Activated CD8-positive, alpha-beta T cell treated with anti-CD3 and anti-CD28 coated beads for 36 hours (primary cell): ENCODE measurements at regions not wholly inside any gene's neighbourhood (a gene's known extent, or its start where the extent isn't known, plus 50 kb on each side); places are given as distances from the start of the nearest gene placed in this dataset.

Source experiments
- ATAC-seq: fragments of 200-7000 bp; cut with Tn5 transposase; one replicate; pipeline ENCODE4 v1.10.0; 2021; ENCODE audit warnings: mild to moderate bottlenecking, moderate library complexity
- CTCF ChIA-PET: fragments of 350-600 bp; sonication (Branson Sonifier 250); formaldehyde crosslinking; loops from one replicate; lab custom pipeline; 2021; ENCODE audit warnings: antibody characterized with exemption; lab: Charles Lee
- POLR2A ChIA-PET: fragments of 350-600 bp; sonication (Branson Sonifier 250); formaldehyde crosslinking; loops from one replicate; lab custom pipeline; 2021; ENCODE audit warnings: antibody characterized with exemption; lab: Charles Lee
- DNase-seq: peaks from one replicate; pipeline ENCODE4 v3.0.0-alpha.2; 2020
- H3K27ac Mint-ChIP-seq: one replicate; pipeline ENCODE4 v1.8.0; 2021; ENCODE audit warnings: mild to moderate bottlenecking, mixed read lengths
- H3K27me3 Mint-ChIP-seq: one replicate; pipeline ENCODE4 v1.8.0; 2021; ENCODE audit warnings: mixed read lengths
- H3K36me3 Mint-ChIP-seq: one replicate; pipeline ENCODE4 v1.8.0; 2021; ENCODE audit warnings: low read depth, mixed read lengths
- H3K4me1 Mint-ChIP-seq: one replicate; pipeline ENCODE4 v1.8.0; 2021; ENCODE audit warnings: low read depth, mixed read lengths
- H3K4me3 Mint-ChIP-seq: one replicate; pipeline ENCODE4 v1.8.0; 2021; ENCODE audit warnings: mild to moderate bottlenecking, moderate library complexity, mixed read lengths
- H3K9me3 Mint-ChIP-seq: one replicate; pipeline ENCODE4 v1.8.0; 2021; ENCODE audit warnings: mixed read lengths
- intact Hi-C: fragments of 100-400 bp; cut with micrococcal nuclease; formaldehyde crosslinking; loops from one replicate; pipeline ENCODE4 v1.10.0; 2022
- TF ChIP-seq, protein P1 (sequence below): fragments of 200-600 bp; IDR thresholded peaks from one replicate; pipeline ENCODE4 v1.8.0; 2022; ENCODE audit warnings: antibody characterized with exemption, mild to moderate bottlenecking

DNA sequence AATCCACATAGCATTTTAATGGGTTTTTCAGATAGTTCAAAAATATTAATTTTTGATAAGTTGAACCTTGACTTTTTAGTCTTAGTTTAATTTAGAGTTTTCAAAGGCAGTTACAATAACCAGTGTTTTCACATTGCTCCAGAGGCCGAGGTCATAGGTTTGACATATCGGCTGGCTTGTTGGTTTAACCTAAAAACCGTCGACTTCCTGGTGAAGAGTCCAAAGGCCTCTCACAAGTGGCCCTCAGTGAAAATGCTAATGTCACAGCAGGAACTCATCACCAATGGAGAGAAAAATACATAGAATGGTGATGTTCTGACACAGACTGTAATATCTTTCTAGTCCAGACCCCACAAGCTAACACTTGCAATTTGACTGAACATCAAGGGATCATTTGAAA is 642.3 kb downstream of the PLOD2 start:
- DNase-seq: no peak
- intact Hi-C loops: no loop called here
- CTCF ChIA-PET: no interaction called here
- Mint-ChIP-seq H3K4me1 (no peaks in the 10 kb centered on the region), H3K4me3 (no peak overlapping the region), H3K27ac (no peak overlapping the region), H3K36me3 (no peaks in the 10 kb centered on the region), H3K27me3 (no peaks in the 10 kb centered on the region), H3K9me3 (no peaks in the 10 kb centered on the region)
- no peak for ATAC-seq
- POLR2A ChIA-PET: interaction anchor here (0.6 kb wide), 1 partner anchor 344 kb away, joined by 3 read pairs; no protein-coding TSS in a partner anchor
- TF ChIP-seq, protein P1, sequence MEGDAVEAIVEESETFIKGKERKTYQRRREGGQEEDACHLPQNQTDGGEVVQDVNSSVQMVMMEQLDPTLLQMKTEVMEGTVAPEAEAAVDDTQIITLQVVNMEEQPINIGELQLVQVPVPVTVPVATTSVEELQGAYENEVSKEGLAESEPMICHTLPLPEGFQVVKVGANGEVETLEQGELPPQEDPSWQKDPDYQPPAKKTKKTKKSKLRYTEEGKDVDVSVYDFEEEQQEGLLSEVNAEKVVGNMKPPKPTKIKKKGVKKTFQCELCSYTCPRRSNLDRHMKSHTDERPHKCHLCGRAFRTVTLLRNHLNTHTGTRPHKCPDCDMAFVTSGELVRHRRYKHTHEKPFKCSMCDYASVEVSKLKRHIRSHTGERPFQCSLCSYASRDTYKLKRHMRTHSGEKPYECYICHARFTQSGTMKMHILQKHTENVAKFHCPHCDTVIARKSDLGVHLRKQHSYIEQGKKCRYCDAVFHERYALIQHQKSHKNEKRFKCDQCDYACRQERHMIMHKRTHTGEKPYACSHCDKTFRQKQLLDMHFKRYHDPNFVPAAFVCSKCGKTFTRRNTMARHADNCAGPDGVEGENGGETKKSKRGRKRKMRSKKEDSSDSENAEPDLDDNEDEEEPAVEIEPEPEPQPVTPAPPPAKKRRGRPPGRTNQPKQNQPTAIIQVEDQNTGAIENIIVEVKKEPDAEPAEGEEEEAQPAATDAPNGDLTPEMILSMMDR: no peak

DNA sequence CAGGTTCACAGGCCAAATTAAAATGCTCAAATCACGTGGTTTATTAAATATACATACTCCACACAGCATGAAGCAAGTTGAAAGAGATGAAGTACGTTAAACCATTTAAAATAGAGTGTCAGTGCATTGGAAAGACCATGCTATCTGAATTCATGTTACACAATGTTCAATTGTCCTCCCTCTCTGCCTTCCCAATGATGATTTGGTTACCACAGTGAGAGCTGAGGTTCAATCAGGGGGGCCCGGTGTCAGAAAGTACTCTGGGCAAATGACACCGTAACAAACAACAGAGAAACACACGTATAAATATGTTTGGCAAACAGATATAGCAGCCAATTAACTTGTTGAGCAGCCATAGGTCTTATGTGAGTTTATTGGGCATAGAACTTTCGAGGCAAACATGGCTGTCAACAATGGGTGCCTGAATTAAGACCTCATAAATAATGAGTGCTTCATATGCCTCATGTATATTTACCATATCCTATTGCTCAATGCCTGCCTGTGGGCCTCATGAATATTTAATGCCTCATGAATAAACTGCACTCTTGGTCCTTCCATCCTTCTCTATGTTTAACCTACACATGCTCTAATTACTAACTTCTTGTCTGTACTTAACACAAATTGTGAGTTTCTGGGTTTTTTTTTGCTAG is 641.5 kb downstream of the PLOD2 start:
- no peaks in the 10 kb centered on the region for H3K36me3 Mint-ChIP-seq
- no peaks in the 10 kb centered on the region for H3K9me3 Mint-ChIP-seq
- H3K27me3 Mint-ChIP-seq: no peaks in the 10 kb centered on the region
- CTCF ChIA-PET: no interaction called here
- TF ChIP-seq, protein P1: no peak
- ATAC-seq (no peak), DNase-seq (no peak)
- H3K4me1 Mint-ChIP-seq: no peaks in the 10 kb centered on the region
- H3K4me3 Mint-ChIP-seq: no peak overlapping the region
- no peak overlapping the region for H3K27ac Mint-ChIP-seq
- intact Hi-C loops: no loop called here
- POLR2A ChIA-PET: no interaction called here

DNA sequence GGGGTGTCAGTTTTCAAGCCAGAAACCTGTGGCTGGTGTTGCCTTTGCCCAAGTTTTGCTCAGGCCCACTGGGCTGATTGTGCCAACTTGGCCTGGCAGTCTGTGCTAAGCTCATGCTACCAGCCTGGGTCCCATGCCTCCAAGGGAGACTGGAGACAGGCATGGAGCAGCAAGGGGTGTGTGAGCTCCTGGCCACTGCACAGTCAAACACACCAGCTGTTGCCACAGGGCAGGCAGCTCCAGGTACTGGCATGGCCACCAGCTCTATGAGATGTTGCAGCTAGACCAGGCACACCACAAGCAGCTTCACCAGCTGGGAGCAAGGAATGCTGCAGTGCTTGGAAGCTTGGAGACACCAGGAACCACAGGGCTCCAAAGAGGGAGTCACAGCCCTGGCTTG is 638.8 kb downstream of the PLOD2 start:
- H3K9me3 Mint-ChIP-seq: no peaks in the 10 kb centered on the region
- no peaks in the 10 kb centered on the region for H3K36me3 Mint-ChIP-seq
- TF ChIP-seq, protein P1: no peak
- ATAC-seq (no peak), DNase-seq (no peak)
- no peak overlapping the region for H3K4me3 Mint-ChIP-seq
- H3K27ac Mint-ChIP-seq: no peak overlapping the region
- intact Hi-C loops: no loop called here
- CTCF ChIA-PET: no interaction called here
- H3K27me3 Mint-ChIP-seq: no peaks in the 10 kb centered on the region
- no peaks in the 10 kb centered on the region for H3K4me1 Mint-ChIP-seq
- POLR2A ChIA-PET: no interaction called here

DNA sequence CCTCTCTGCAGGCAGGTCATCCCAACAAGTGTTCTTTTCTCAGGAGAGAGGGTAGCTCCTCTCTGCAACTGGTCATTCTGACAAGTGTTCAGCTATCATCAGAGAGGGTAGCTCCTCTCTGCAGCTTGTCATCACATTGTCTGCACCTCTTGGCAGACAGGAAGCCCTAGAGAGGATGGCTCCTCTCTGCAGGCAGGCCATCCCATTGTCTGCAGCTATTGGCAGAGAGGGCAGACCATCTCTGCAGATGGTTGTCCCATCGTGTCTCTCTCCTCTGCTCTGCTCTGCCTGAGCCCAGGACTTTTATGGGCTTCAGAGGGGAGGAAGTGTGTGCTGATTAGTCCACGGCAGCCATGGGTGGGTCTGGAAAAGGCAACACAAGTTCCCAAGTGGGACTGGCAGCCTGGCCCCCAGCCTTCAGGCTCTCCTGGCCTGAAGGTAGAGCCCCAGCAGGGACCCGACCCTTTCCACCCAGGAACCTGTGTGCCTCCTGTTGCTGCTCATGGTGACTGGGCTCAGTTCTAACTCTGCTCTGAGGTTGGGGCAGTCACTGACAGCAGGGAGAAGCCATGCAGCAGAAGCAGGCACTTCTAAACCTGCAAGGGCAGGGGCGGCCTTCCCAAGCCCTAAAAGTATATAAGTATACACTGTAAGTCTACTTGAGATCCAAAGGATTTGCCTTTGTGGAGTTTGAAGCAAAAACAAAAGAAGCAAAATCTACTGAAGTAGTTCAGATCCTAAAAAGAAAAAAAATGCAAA is 637.9 kb downstream of the PLOD2 start:
- ATAC-seq (no peak), DNase-seq (no peak)
- CTCF ChIA-PET: no interaction called here
- POLR2A ChIA-PET: no interaction called here
- no peak overlapping the region for H3K4me3 Mint-ChIP-seq
- TF ChIP-seq, protein P1: no peak
- H3K9me3 Mint-ChIP-seq: no peaks in the 10 kb centered on the region
- H3K36me3 Mint-ChIP-seq: no peaks in the 10 kb centered on the region
- no peaks in the 10 kb centered on the region for H3K4me1 Mint-ChIP-seq
- intact Hi-C loops: no loop called here
- no peaks in the 10 kb centered on the region for H3K27me3 Mint-ChIP-seq
- H3K27ac Mint-ChIP-seq: no peak overlapping the region

DNA sequence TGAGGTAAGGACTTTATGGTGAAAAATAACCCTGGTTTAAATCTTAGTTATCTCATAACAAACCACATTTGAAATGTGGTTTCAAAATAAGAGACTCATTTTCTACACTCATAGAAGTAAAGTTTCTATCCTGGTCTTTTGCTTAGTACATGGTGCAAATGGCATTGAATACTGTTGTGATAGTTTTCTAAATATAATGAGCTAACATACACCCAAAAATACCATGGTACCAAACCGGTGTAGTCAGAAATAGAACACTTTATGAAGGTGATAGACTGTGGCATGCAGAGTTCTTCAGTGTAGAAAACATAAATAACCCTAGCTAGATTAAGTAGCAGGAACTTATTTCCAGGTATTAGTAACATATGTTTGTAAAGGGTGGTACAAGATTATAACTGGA is 629.4 kb downstream of the PLOD2 start:
- no peaks in the 10 kb centered on the region for H3K36me3 Mint-ChIP-seq
- no peaks in the 10 kb centered on the region for H3K27me3 Mint-ChIP-seq
- no peak overlapping the region for H3K27ac Mint-ChIP-seq
- DNase-seq: no peak
- ATAC-seq: no peak
- CTCF ChIA-PET: no interaction called here
- H3K4me1 Mint-ChIP-seq: no peaks in the 10 kb centered on the region
- no peak overlapping the region for H3K4me3 Mint-ChIP-seq
- H3K9me3 Mint-ChIP-seq: peaks cover 1% of the 10 kb centered on the region
- POLR2A ChIA-PET: no interaction called here
- intact Hi-C loops: no loop called here
- TF ChIP-seq, protein P1: no peak
